ENCODE measurements at regions not wholly inside any gene's neighbourhood (a gene's known extent, or its start where the extent isn't known, plus 50 kb on each side); places are given as distances from the start of the nearest gene placed in this dataset.

DNA sequence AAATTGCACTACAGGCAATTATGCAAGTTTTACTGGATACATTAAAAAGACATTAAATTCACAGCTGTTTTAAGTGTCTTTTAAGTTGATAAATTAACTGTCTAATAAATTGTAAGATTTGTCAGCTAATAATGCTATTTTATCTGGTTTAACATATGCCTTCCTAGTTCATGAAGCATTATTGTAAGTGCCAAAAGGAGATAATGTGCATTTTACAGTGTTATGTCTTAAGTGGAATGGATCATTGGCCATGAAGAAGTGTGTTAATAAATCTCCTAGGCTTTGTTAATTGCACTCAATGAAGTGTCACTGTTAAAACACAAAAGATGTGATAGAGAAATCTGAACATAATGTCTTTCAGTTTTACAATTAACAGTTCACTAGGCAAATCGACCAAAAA is 784.3 kb upstream of the POU3F4 start:
- TF ChIP-seq, protein P1, sequence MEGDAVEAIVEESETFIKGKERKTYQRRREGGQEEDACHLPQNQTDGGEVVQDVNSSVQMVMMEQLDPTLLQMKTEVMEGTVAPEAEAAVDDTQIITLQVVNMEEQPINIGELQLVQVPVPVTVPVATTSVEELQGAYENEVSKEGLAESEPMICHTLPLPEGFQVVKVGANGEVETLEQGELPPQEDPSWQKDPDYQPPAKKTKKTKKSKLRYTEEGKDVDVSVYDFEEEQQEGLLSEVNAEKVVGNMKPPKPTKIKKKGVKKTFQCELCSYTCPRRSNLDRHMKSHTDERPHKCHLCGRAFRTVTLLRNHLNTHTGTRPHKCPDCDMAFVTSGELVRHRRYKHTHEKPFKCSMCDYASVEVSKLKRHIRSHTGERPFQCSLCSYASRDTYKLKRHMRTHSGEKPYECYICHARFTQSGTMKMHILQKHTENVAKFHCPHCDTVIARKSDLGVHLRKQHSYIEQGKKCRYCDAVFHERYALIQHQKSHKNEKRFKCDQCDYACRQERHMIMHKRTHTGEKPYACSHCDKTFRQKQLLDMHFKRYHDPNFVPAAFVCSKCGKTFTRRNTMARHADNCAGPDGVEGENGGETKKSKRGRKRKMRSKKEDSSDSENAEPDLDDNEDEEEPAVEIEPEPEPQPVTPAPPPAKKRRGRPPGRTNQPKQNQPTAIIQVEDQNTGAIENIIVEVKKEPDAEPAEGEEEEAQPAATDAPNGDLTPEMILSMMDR (conservative IDR thresholded peaks at IDR 0.05; ENCODE audit: low read length) = no peak
- TF ChIP-seq EZH2phosphoT487 (IDR thresholded peaks at IDR 0.05; ENCODE audit: borderline replicate concordance, low read depth, low read length) = no peak
